NCI-H187 (cell line): ENCODE measurements at regions not wholly inside any gene's neighbourhood (a gene's known extent, or its start where the extent isn't known, plus 50 kb on each side); places are given as distances from the start of the nearest gene placed in this dataset.
"Not testable (repeated sequence)": the region's sequence is repeated elsewhere in the genome, so short reads cannot be mapped to it uniquely, and the experiment has no call there.

ENCODE experiments used
- DNase-seq, 2 experiments: peaks; one replicate each; lab custom pipeline; 2025; lab: John Stamatoyannopoulos, UW

GRCh38 chr15:36406366-36406765 is 173.1 kb upstream of the CDIN1 start:
- no peak for DNase-seq

GRCh38 chr15:36406911-36407310 is 172.5 kb upstream of the CDIN1 start:
- DNase-seq, result no peak

GRCh38 chr15:36407647-36408046 is 171.8 kb upstream of the CDIN1 start:
- DNase-seq, result no peak

GRCh38 chr15:36409819-36410218 is 169.6 kb upstream of the CDIN1 start:
- no peak for DNase-seq

- DNase-seq, result no peak
These were observed 164.8 kb upstream of the CDIN1 start for GRCh38 chr15:36414670-36415069.

GRCh38 chr15:36415643-36416042 is 163.8 kb upstream of the CDIN1 start:
- no peak for DNase-seq

- no peak for DNase-seq
These were observed 156.8 kb upstream of the CDIN1 start for GRCh38 chr15:36422631-36423030.

- DNase-seq, result no peak
These were observed 152.7 kb upstream of the CDIN1 start for GRCh38 chr15:36426691-36427090.

- no peak for DNase-seq
These were observed 151.2 kb upstream of the CDIN1 start for GRCh38 chr15:36428102-36428845.

- DNase-seq, result no peak
These were observed 149.7 kb upstream of the CDIN1 start for GRCh38 chr15:36429707-36430106.

GRCh38 chr15:36430280-36430679 is 149.1 kb upstream of the CDIN1 start:
- DNase-seq, result no peak

GRCh38 chr15:36430726-36431265 is 148.6 kb upstream of the CDIN1 start:
- no peak for DNase-seq

GRCh38 chr15:36432161-36432560 is 147.3 kb upstream of the CDIN1 start:
- DNase-seq, result no peak

- no peak for DNase-seq
These were observed 145.2 kb upstream of the CDIN1 start for GRCh38 chr15:36434177-36434576.

GRCh38 chr15:36438499-36438898 is 140.9 kb upstream of the CDIN1 start:
- no peak for DNase-seq

- no peak for DNase-seq
These were observed 132.1 kb upstream of the CDIN1 start for GRCh38 chr15:36447373-36447772.

- DNase-seq, result no peak
These were observed 131.0 kb upstream of the CDIN1 start for GRCh38 chr15:36448418-36448817.

- no peak for DNase-seq
These were observed 130.3 kb upstream of the CDIN1 start for GRCh38 chr15:36449084-36449661.

- no peak for DNase-seq
These were observed 129.7 kb upstream of the CDIN1 start for GRCh38 chr15:36449662-36450145.

GRCh38 chr15:36454244-36454643 is 125.2 kb upstream of the CDIN1 start:
- DNase-seq, result not testable (repeated sequence)

GRCh38 chr15:36458411-36458810 is 121.0 kb upstream of the CDIN1 start:
- DNase-seq, result no peak

- no peak for DNase-seq
These were observed 114.1 kb upstream of the CDIN1 start for GRCh38 chr15:36465304-36465703.

- DNase-seq, result peak; percentile 53 to 64
These were observed 110.7 kb upstream of the CDIN1 start for GRCh38 chr15:36468746-36469145.
